NCI-H1694 treated with DMSO at 0.1 percent for 48 hours (cell line): ENCODE measurements at regions not wholly inside any gene's neighbourhood (a gene's known extent, or its start where the extent isn't known, plus 50 kb on each side); places are given as distances from the start of the nearest gene placed in this dataset.
A peak's percentile ranks its signal among the peaks of the same experiment; 100 is the strongest.

Source experiments
- DNase-seq: peaks from one replicate; lab custom pipeline; 2025; lab: John Stamatoyannopoulos, UW

GRCh38 chr9:26058111-26058895 lies 380.1 kb upstream of the TUSC1 start:
- DNase-seq = no peak

GRCh38 chr9:26057050-26057449 lies 378.8 kb upstream of the TUSC1 start:
- peak; percentile 22 for DNase-seq

GRCh38 chr9:26054600-26055520 lies 376.6 kb upstream of the TUSC1 start:
- no peak for DNase-seq

GRCh38 chr9:26053954-26054353 lies 375.7 kb upstream of the TUSC1 start:
- DNase-seq = no peak

GRCh38 chr9:26043431-26043830 lies 365.2 kb upstream of the TUSC1 start:
- no peak for DNase-seq

- DNase-seq = no peak
Measured at GRCh38 chr9:26034786-26035185, 356.5 kb upstream of the TUSC1 start.

GRCh38 chr9:26033336-26033735 lies 355.1 kb upstream of the TUSC1 start:
- DNase-seq = no peak

GRCh38 chr9:26026423-26027100 lies 348.3 kb upstream of the TUSC1 start:
- DNase-seq = no peak

- no peak for DNase-seq
Measured at GRCh38 chr9:26013199-26013598, 335.0 kb upstream of the TUSC1 start.

- DNase-seq = no peak
Measured at GRCh38 chr9:26012797-26013196, 334.6 kb upstream of the TUSC1 start.

GRCh38 chr9:25994605-25995004 lies 316.4 kb upstream of the TUSC1 start:
- no peak for DNase-seq

GRCh38 chr9:25990376-25990775 lies 312.1 kb upstream of the TUSC1 start:
- DNase-seq = no peak

GRCh38 chr9:25975667-25976066 lies 297.4 kb upstream of the TUSC1 start:
- DNase-seq = no peak

- DNase-seq = peak; percentile 49
Measured at GRCh38 chr9:25964239-25964638, 286.0 kb upstream of the TUSC1 start.

GRCh38 chr9:25960178-25960577 lies 281.9 kb upstream of the TUSC1 start:
- DNase-seq = no peak

GRCh38 chr9:25954209-25954608 lies 276.0 kb upstream of the TUSC1 start:
- no peak for DNase-seq

- no peak for DNase-seq
Measured at GRCh38 chr9:25948182-25948581, 269.9 kb upstream of the TUSC1 start.

- no peak for DNase-seq
Measured at GRCh38 chr9:25939126-25939525, 260.9 kb upstream of the TUSC1 start.

GRCh38 chr9:25936031-25936430 lies 257.8 kb upstream of the TUSC1 start:
- no peak for DNase-seq

- no peak for DNase-seq
Measured at GRCh38 chr9:25935188-25935587, 256.9 kb upstream of the TUSC1 start.

- DNase-seq = no peak
Measured at GRCh38 chr9:25918761-25919160, 240.5 kb upstream of the TUSC1 start.

- no peak for DNase-seq
Measured at GRCh38 chr9:25917731-25918362, 239.6 kb upstream of the TUSC1 start.
